HG03175 (cell line): ENCODE measurements at regions not wholly inside any gene's neighbourhood (a gene's known extent, or its start where the extent isn't known, plus 50 kb on each side); places are given as distances from the start of the nearest gene placed in this dataset.

Source experiments
- ATAC-seq: cut with Tn5 transposase; IDR thresholded peaks from one replicate; pipeline ENCODE4 v1.9.1; 2021; ENCODE audit warnings: mild to moderate bottlenecking, moderate library complexity; ENCODE audit not compliant: unreplicated experiment

DNA sequence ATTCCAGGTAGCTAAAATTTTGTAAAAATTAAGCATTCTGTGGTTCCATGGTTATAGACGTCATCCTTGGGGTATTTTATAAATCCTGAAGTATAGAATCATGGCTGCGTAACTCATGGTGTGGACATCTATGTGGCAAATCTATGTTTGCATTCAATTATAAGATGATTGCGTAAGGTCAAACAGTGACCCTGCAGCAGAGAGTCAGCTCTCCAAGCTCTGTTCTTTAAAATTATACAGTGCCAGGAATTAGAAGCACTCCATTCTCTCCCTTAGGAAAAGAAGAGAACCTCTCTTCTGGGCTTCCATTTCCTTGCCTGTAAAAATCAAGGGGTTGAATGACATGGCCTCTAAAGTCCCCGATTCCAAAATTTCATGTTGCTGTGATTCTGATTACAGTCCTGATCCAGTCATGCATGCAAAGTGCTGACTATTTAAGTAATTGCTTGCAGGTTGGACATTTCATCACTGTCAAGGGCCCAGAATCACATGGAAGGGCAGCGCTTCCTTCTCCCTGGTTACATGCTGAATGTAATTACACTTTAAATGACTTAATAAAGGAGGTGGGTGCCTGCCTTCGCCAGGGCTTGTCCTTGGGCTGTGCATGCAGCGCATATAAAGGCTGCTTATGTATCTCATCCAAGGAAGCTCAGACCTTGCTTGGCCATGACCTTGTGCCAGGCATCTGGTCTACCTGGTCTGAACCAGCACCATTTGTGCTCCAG lies 550.7 kb downstream of the TYW1 start:
- no peak for ATAC-seq

- ATAC-seq, result no peak
These were observed 552.5 kb downstream of the TYW1 start for GRCh38 chr7:67549126-67549525.

DNA sequence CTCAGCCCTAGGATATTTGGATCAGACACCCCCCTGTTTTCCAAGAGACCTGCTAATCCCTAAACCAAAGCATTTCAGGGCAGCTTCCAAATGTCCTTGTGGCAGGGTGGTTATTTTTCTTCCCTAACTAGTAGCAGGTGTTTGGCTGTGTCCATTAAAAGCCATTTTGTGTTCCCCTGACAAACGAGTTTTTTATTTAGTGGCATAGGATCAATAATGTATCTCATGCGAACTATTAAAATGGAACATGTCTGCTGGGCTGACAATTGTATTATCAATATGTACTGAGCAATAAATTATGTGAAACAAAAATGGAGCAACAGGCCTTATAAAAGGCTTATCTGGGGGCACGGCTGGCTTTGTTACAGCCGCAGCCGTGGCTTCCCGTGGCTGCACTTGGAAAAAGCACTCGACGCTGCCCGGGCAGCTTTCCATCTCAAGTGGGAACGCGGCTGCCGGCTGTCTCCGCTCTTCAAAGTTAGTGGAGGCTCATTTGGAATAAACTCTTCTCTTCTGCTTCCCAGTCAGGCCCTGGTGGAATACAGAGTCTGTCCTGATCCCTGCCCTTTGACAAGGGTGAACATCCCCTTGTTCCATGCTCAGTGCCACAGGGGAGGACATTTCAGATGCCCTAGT lies 554.3 kb downstream of the TYW1 start:
- no peak for ATAC-seq

DNA sequence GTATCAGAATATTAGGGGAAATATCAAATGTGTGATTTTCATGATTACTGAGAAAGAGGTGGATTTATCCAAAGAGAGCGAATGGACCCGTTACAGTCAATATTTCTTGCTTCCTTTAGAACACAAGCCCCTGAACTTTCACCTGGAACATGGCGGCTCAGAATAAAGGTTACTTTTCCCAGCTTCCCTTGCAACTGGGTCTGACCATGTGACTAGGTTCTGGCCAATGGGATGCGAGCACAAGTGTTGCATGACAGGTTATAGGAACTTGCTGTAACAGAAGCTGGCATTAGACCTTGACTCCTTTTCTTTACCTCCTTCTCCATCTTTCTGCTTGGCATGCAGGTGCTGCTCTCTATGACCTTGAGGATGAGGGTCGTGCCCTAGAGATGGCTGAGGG lies 556.1 kb downstream of the TYW1 start:
- no peak for ATAC-seq

DNA sequence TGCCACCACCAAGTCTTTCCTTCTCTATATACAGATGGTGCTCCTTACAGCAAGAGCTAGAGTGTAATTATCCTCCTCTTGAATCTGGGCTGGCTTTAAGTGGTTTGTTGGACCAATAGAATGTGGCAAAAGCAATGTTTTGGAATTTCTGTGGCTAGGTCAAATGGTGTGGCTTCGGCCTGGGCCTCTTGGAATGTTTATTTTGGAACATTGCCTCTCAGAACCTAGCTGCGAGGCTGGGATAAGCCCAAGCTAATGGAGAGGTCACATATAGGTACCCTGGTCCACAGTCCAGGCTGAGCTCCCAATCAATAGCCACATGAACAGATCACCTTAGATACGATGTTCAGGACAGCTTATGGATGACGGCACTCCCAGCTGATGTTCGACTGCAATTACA lies 556.7 kb downstream of the TYW1 start:
- ATAC-seq, result no peak

DNA sequence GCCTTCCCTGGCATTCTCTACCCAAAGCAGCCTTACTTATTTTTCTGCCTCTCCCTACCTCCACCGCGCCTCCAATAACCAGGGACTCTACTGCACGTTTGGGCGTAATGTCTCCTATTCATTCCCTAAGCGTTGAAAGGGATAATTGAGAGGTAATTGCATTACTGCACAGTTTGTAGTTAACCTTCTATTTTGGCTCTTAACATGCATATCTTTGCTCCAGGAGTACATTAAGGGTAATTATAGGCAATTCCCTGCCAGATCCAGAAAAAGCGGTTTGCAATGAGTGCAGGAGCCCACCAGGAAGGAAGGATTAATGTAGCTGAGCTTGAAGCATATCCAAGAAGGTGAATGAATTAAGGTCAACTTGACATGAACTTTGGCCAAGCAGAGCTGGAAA lies 558.4 kb downstream of the TYW1 start:
- ATAC-seq, result no peak

GRCh38 chr7:67564959-67565358 lies 568.3 kb downstream of the TYW1 start:
- ATAC-seq, result no peak

GRCh38 chr7:67566101-67566500 lies 569.5 kb downstream of the TYW1 start:
- ATAC-seq, result no peak

- ATAC-seq, result no peak
These were observed 574.5 kb downstream of the TYW1 start for GRCh38 chr7:67571026-67571545.

DNA sequence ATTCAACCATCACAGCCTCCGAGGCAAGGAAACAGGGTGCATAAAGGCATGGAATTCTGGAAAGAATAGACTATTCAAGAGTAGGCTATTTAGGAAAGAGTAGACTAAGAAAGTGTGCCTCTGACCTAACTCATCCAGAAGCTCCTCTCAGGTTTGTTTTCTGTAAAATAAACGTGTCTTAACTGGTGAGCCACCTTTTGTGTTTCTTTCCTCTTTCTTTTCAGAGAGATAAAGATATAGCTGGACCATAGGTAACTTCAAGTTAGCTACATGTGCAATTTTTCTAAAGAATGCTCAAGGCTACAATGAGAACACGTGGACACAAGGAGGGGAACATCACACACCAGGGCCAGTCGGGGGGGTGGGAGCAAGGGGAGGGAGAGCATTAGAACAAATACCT lies 577.0 kb downstream of the TYW1 start:
- no peak for ATAC-seq

- no peak for ATAC-seq
These were observed 592.0 kb downstream of the TYW1 start for GRCh38 chr7:67588631-67589030.

DNA sequence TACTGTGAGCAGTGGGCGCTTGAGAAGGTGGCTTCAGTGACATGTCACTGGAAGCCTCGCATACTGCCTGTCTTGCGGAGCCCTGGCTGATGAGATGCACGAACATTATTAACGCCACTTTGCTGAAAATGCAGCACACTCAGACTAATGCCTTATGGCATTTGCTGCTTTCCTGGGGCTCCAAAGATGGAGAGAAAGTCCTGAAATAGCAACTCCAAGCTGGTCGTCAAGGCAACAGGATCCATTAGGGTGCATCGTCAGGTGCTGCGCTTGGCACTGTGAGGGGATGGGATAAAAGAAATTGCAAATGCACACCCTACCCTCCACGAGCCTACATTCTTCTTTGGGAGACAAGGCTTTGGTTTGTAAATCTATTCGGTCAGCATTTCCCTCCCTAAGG lies 592.5 kb downstream of the TYW1 start:
- no peak for ATAC-seq

GRCh38 chr7:67590649-67591048 lies 594.0 kb downstream of the TYW1 start:
- no peak for ATAC-seq

DNA sequence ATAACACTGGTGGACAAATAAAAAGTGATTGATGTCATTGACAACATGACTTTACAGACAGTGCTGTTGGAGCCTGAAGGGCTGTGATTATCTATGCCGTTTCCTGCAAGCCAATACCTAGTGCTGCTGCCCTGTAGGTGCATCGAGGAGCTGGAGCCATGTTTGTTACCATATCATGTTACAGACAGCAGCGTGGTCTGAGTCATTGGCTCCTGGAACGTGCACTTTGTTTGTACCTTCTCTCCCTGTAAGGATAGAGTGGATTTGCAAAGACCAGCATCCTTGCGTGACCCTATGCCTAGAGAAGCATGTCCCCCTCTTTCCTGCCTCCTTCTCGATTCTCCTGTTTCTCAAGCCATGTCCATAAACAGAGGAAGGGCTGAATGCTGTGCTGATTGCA lies 597.2 kb downstream of the TYW1 start:
- ATAC-seq, result no peak

DNA sequence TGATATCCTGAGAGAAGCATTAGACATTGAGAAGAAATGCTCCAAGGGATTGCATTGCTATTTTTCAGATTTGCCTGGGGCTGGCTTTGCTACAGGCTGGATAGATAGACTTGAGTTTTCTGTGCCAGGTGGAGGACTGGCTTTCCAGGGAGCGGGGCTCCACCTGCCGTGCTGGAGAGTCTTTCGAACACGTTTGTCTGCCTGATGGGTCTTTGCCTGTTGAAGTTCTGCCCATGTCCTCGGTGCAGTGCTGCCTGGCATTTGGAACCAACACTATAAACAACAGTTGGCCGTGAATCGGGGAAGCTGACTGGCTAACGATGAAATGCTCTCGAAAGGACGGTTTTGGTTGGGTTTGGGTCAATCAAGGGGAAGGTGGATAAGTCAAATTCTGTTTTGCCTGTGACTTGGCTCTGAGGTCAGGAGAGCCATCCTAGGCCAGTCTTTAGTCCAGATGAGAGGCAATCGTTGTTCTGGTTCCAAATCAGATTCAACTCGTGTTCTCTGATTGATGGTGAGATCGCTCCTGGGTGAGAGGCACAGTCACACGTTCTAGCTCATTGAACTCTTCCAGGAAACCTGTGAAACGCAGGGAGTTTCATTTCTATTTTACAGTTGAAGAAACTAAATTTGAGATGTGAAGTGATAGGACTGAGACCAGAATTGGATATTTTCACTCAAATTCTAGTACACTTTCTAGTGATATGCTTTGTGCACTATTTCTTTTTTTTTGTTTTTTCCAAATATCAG lies 599.0 kb downstream of the TYW1 start:
- no peak for ATAC-seq

DNA sequence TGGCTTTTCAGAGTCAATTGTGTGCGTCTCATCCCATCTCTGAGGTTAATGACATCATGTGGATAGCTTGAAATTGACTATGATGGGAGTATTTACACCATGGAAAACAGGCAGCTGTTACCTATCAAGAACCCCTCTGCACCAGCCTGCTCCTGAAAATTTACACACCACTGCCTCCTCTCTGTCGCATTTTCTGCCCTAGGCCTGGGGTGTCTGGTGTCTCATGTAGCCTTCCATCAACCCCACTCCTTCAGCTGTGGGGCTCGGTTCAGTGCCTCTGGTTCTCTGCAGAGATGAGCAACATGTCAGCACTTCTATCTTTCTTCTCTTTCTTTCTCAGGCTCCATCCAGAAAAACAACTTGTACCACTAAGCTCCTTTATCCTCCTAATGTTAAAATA lies 600.5 kb downstream of the TYW1 start:
- ATAC-seq, result no peak

GRCh38 chr7:67598469-67598868 lies 601.8 kb downstream of the TYW1 start:
- ATAC-seq, result no peak

DNA sequence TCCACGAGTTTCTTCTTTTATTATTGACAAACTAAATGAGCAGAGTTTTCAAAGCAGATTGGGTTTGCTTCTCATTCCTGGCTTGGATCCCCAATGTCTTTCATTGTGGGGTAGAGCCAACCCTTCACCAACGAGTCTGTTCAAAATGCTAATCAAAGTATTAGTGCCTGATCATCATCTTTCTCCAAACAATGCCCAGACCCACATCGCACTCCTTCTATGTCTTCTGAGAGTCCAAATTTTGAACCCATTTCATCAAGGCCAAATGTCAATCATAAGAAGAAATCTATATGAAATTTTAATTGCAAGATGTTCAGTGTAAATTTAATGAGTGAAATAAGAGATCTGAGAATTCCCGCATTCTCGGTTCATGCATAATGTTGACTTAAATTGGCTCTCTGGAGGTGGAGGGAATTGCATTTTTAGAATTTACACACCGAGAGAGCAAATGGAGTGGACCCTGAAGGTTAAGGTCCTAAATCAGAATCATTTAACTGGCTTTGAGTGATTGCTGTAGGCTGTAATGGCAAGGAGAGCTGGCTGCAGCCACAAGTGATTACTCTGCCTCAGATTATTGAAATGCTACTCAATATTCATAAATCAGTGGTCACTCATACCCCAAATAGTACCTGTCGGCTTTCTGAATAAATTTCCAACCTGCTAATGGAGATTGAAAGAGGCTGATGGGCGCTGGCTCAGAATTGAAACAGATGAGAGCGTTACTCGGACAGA lies 602.9 kb downstream of the TYW1 start:
- no peak for ATAC-seq

GRCh38 chr7:67602246-67602887 lies 605.7 kb downstream of the TYW1 start:
- ATAC-seq, result no peak

GRCh38 chr7:67604461-67605386 lies 608.1 kb downstream of the TYW1 start:
- ATAC-seq, result no peak
